ENCODE measurements at regions not wholly inside any gene's neighbourhood (a gene's known extent, or its start where the extent isn't known, plus 50 kb on each side); places are given as distances from the start of the nearest gene placed in this dataset.

DNA sequence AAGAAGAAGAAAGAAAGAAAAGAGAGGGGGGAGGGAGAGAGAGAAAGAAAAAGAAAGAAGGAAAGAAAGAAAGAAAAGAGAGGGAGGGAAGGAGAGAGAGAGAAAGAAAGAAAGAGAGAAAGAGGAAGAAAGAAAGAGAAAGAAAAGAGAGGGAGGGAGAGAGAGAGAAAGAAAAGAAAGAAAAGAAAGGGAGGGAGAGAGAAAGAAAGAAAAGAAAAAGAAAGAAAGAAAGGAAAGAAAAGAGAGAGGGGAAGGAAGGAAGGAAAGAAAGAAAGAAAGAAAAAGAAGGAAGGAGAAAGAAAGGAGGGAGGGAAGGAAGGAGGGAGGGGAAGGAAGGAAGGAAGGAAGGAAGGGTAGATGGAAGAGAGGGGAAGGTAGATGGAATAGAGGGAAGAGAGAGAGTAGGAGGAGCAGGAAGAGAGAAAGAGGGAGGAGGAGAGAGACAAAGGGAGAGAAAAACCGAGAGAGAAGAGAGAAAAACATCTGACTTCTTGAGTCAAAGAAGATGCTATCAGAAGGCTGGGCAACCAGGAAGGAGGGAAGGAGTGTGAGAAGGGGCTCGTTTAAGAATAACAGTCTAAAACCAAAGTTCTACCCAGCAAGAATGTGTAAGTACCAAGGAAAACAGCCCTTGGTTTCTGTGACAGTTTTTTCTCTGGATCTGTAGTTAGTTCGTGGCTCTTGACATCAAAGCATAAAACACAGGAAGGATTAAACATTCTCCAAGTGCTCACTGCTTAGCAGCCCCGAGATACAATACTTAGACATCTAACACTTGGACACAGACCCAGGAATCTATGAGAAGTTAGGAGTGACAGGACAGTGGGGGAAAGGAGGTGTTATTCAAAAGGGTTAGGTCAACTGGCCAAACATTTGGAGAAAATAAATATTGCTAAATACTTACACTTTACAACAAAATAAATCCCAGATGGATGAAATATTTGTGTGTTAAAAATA, 131.9 kb upstream of the STMND1 start:
- H3K4me3 Mint-ChIP-seq: peak overlapping the region; percentile 58
- H3K27ac Mint-ChIP-seq: peak overlapping the region; percentile 59
- no peaks in the 10 kb centered on the region for H3K36me3 Mint-ChIP-seq (ENCODE audit: low read depth)
- H3K9me3 Mint-ChIP-seq: no peaks in the 10 kb centered on the region
- DNase-seq: peak; percentile 26
- TF ChIP-seq, protein P1, sequence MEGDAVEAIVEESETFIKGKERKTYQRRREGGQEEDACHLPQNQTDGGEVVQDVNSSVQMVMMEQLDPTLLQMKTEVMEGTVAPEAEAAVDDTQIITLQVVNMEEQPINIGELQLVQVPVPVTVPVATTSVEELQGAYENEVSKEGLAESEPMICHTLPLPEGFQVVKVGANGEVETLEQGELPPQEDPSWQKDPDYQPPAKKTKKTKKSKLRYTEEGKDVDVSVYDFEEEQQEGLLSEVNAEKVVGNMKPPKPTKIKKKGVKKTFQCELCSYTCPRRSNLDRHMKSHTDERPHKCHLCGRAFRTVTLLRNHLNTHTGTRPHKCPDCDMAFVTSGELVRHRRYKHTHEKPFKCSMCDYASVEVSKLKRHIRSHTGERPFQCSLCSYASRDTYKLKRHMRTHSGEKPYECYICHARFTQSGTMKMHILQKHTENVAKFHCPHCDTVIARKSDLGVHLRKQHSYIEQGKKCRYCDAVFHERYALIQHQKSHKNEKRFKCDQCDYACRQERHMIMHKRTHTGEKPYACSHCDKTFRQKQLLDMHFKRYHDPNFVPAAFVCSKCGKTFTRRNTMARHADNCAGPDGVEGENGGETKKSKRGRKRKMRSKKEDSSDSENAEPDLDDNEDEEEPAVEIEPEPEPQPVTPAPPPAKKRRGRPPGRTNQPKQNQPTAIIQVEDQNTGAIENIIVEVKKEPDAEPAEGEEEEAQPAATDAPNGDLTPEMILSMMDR (IDR thresholded peaks at IDR 0.05): no peak
- H3K27me3 Mint-ChIP-seq (ENCODE audit: insufficient read depth): no peaks in the 10 kb centered on the region; the same call in 1 of the 2 replicates
- peaks cover 49% of the 10 kb centered on the region for H3K4me1 Mint-ChIP-seq (ENCODE audit: low read depth)

DNA sequence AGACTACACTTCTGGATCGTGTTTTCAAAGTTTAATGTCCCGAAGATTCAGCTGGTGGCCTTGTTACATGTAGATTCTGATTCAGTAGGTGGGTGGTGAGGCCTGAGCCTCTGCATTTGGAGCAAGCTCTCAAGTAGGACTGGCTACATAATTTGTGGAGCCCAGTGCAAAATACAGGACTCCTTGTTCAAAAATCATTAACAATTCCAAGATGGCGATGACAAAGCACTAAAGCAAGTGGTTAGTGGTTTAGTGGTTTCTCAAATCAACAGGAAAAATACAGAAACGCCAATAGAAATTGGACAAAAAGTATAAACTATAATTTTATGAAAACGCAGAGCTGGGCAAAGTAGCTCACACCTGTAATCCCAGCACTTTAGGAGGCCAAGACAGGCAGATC, 133.7 kb upstream of the STMND1 start:
- Mint-ChIP-seq H3K27ac (no peak overlapping the region), H3K4me1 (ENCODE audit: low read depth) (peaks cover 55% of the 10 kb centered on the region), H3K4me3 (no peak overlapping the region), H3K9me3 (no peaks in the 10 kb centered on the region), H3K36me3 (ENCODE audit: low read depth) (no peaks in the 10 kb centered on the region), H3K27me3 (ENCODE audit: insufficient read depth) (no peaks in the 10 kb centered on the region)
- no peak for DNase-seq
- TF ChIP-seq, protein P1 (IDR thresholded peaks at IDR 0.05): no peak

DNA sequence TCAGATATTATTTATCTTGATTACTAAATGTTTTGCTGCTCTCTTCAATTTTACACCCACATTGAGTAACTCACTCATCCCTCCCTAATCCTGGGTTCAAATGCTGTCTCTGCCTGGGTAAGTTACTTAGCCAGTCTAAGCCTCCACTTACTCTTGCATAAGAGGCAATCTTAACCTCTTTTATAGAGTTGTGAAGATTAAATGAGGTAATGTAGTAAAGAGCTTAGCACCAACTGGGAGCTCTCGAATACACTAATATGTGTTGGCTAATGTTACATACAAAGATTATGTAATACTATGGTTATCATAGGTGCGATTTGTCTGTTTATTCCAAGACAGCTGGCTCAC, 134.4 kb upstream of the STMND1 start:
- no peak for DNase-seq
- no peak overlapping the region for H3K4me3 Mint-ChIP-seq
- no peak overlapping the region for H3K27ac Mint-ChIP-seq
- no peaks in the 10 kb centered on the region for H3K36me3 Mint-ChIP-seq (ENCODE audit: low read depth)
- no peaks in the 10 kb centered on the region for H3K9me3 Mint-ChIP-seq
- TF ChIP-seq, protein P1 (IDR thresholded peaks at IDR 0.05): no peak
- peaks cover 60% of the 10 kb centered on the region for H3K4me1 Mint-ChIP-seq (ENCODE audit: low read depth)
- H3K27me3 Mint-ChIP-seq (ENCODE audit: insufficient read depth): no peaks in the 10 kb centered on the region; the same call in 1 of the 2 replicates

DNA sequence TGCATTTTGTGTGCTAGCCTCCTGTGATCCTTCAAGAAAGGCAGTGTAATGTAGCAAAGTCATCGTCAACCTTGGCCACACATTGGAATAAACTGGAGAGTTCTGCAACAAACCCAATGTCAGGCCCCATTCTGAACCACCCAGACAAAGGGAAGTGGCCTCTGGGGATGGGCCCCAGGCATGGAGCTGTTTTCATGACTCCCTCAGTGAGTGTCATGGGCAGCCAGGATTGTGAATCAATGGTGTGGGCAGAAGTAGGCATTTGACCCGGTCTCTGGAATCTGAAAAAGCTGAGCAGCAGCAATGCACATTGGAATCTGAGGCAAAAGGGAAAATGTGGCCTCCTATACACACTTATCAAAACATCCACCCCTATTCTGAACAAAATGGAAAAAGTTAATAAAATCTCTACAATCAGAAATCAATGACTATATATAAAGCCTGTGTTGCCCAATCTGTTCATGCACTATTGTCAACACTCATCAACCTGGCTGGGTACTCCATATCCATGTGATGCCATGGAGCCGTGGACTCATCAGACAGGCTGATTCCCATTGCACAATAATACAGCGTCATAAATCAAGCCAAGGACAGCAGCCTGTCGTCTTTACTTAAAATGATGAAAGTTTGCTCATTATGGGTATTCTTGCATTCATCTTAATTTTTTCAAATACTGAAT, 134.9 kb upstream of the STMND1 start:
- no peak for DNase-seq
- no peak overlapping the region for H3K4me3 Mint-ChIP-seq
- H3K36me3 Mint-ChIP-seq (ENCODE audit: low read depth): no peaks in the 10 kb centered on the region
- no peaks in the 10 kb centered on the region for H3K9me3 Mint-ChIP-seq
- H3K4me1 Mint-ChIP-seq (ENCODE audit: low read depth): peaks cover 65% of the 10 kb centered on the region
- no peaks in the 10 kb centered on the region; the same call in 1 of the 2 replicates for H3K27me3 Mint-ChIP-seq (ENCODE audit: insufficient read depth)
- TF ChIP-seq, protein P1 (IDR thresholded peaks at IDR 0.05): no peak
- no peak overlapping the region for H3K27ac Mint-ChIP-seq

DNA sequence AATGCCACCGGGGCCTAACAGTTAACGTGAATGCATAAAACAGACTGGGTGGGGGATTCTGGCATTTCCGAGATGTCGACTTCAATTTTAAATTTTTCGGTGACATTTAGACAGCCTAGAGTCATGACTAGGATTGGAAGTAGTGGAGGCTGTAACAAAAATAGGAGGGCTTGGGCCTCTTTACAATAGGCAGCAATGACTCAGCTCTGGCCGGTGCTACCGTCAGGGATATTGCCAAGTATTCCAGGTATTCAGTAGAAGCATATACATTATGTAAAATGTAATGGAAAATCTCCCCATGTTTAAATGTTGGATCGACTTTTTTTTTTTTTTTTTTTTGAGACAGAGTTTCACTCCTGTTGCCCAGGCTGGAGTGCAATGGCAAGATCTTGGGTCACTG, 136.2 kb upstream of the STMND1 start:
- Mint-ChIP-seq H3K4me1 (ENCODE audit: low read depth) (peaks cover 77% of the 10 kb centered on the region), H3K27me3 (ENCODE audit: insufficient read depth) (no peaks in the 10 kb centered on the region; the same call in 1 of the 2 replicates), H3K4me3 (no peak overlapping the region), H3K9me3 (no peaks in the 10 kb centered on the region), H3K36me3 (ENCODE audit: low read depth) (0 out of 2 replicates have a peak, but pooled peaks cover 2% of the 10 kb centered on the region), H3K27ac (no peak overlapping the region)
- DNase-seq: no peak
- TF ChIP-seq, protein P1 (IDR thresholded peaks at IDR 0.05): no peak
